ENCODE measurements at regions not wholly inside any gene's neighbourhood (a gene's known extent, or its start where the extent isn't known, plus 50 kb on each side); places are given as distances from the start of the nearest gene placed in this dataset.

DNA sequence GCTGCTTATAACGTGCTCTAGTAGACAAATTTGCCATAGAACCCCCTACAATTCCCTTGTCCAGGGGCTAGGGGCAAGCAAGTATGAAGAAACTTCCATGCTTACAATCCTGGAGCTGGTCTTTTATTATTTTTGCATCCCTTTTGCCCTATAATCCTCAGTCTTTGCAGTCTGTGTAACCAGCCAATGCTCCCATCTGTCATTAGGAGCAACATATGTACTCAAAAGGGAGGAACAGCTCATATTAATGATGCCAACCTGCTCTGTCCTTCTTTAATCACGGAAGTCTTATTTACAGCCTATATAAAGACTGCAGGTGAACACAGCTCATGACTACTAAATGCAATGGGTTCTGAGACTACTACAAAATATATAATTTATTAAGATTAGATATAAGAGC lies 263.3 kb downstream of the ZIC1 start:
- no peak for TF ChIP-seq CTCF (IDR thresholded peaks at IDR 0.05 in 8 of 11, conservative IDR thresholded peaks at IDR 0.05 in 3 of 11)
- TF ChIP-seq POLR2A (IDR thresholded peaks at IDR 0.05), result no peak
- TF ChIP-seq POLR2AphosphoS5 (IDR thresholded peaks at IDR 0.05), result no peak
